Middle frontal gyrus (tissue), 1 donor: ENCODE measurements at regions not wholly inside any gene's neighbourhood (a gene's known extent, or its start where the extent isn't known, plus 50 kb on each side); places are given as distances from the start of the nearest gene placed in this dataset.

Experiments
- DNase-seq: peaks from one replicate; pipeline ENCODE4 v3.0.0-alpha.2; 2015; ENCODE audit warnings: low spot score; ENCODE audit errors: extremely low spot score

GRCh38 chr2:239765076-239765845, 259.9 kb downstream of the NDUFA10 start:
- no peak for DNase-seq

- no peak for DNase-seq
Observed at GRCh38 chr2:239763433-239764097, 261.6 kb downstream of the NDUFA10 start.

- DNase-seq = no peak
Observed at GRCh38 chr2:239762655-239763269, 262.4 kb downstream of the NDUFA10 start.

GRCh38 chr2:239762106-239762505, 263.0 kb downstream of the NDUFA10 start:
- DNase-seq = no peak

- DNase-seq = no peak
Observed at GRCh38 chr2:239760596-239760995, 264.5 kb downstream of the NDUFA10 start.

GRCh38 chr2:239758279-239758877, 266.8 kb downstream of the NDUFA10 start:
- no peak for DNase-seq

- peak; percentile 56 for DNase-seq
Observed at GRCh38 chr2:239756790-239757760, 268.1 kb downstream of the NDUFA10 start.

GRCh38 chr2:239756031-239756789, 268.9 kb downstream of the NDUFA10 start:
- no peak for DNase-seq

- DNase-seq = no peak
Observed at GRCh38 chr2:239753401-239753837, 271.7 kb downstream of the NDUFA10 start.

GRCh38 chr2:239752951-239753350, 272.2 kb downstream of the NDUFA10 start:
- DNase-seq = no peak

- DNase-seq = no peak
Observed at GRCh38 chr2:239751679-239752355, 273.3 kb downstream of the NDUFA10 start.

GRCh38 chr2:239750929-239751678, 274.0 kb downstream of the NDUFA10 start:
- DNase-seq = no peak

GRCh38 chr2:239750045-239750835, 274.9 kb downstream of the NDUFA10 start:
- DNase-seq = no peak

- DNase-seq = no peak
Observed at GRCh38 chr2:239749272-239749873, 275.8 kb downstream of the NDUFA10 start.

- no peak for DNase-seq
Observed at GRCh38 chr2:239748811-239749210, 276.3 kb downstream of the NDUFA10 start.

- DNase-seq = no peak
Observed at GRCh38 chr2:239747771-239748170, 277.4 kb downstream of the NDUFA10 start.

- no peak for DNase-seq
Observed at GRCh38 chr2:239747274-239747673, 277.9 kb downstream of the NDUFA10 start.
